GM19395 (cell line): ENCODE measurements at regions not wholly inside any gene's neighbourhood (a gene's known extent, or its start where the extent isn't known, plus 50 kb on each side); places are given as distances from the start of the nearest gene placed in this dataset.

ENCODE experiments used
- ATAC-seq: cut with Tn5 transposase; IDR thresholded peaks from one replicate; pipeline ENCODE4 v1.9.1; 2021; ENCODE audit warnings: mild to moderate bottlenecking, moderate library complexity; ENCODE audit not compliant: unreplicated experiment

- ATAC-seq: no peak
Observed at GRCh38 chr16:80024443-80024842, 423.9 kb upstream of the MAF start.

DNA sequence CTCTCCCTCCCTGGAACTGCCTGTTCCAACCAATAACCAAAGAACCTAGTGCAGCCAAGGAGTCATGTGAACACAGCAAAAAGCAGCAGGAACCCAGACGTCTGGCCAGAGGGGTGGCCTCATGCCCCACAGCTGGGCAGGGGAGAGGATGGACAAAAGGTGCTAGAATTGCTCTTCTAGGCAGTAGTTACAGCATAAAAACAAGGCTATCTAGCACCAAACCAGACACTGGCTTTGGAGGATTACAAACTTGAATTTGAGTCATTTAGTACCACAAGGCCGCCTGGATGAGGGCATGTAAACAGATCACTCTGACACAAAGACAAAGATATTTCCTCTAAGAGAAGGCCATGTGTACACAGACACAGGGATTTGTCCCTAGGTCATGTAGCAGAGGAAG lies 423.3 kb upstream of the MAF start:
- no peak for ATAC-seq

DNA sequence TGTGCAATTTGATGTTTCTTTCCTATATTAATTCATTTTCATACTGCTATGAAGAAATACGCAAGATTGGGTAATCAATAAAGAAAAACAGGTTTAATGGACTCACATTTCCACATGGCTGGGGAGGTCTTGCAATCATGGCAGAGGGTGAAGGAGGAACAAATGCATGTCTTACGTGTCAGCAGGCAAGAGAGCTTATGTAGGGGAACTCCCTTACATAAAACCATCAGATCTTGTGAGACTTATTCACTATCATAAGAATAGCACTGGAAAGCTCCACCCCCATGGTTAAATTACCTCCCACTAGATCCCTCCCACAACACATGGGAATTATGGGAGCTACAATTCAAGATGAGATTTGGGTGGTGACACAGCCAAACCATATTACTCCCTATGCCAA lies 418.9 kb upstream of the MAF start:
- ATAC-seq: no peak

- ATAC-seq: no peak
Observed at GRCh38 chr16:80018466-80018865, 417.9 kb upstream of the MAF start.

DNA sequence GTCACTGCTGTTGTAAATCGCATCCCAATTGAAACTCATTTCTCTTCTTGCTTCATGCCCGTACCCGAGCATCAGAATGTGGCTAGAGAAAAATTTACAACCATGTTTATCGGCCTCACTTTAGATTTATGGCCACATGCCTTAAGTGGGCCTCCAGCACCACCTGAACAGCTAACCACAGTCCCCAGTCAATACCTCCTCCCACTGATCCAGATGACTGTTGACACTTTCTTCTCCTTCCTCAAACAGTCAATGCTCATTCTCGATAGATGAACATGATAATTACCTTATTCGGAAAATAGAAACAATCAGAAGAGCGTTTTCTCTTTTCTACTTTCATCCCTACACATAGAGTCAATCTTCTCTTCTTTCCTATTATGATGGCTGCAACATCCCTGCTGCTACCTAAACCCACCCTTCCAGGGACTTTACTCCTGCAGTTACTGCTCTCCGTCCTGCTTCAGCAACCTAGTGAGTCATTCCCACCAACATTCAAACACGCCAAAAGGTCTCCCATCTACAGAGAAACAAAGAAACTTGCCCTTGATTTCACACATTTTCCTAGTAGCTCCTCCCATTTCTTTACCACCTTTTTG lies 416.3 kb upstream of the MAF start:
- no peak for ATAC-seq

DNA sequence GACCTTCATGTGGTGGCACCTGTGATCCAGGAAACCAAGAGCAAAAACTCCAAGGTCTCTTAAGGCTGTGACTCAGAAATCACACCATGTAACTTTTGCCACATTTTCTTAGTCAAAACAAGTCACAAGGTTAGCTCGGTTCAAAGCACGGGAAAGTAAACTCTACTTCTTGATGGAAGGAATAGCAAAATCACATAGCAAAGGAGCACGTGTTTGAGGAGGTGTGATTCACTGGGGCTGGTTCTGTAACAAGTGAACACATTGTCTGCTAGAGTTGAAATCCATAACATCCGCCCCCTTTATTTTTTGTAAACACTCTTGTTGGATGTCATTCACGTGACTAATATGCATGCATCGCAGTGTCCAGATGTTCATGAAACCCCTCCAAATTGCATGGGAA lies 415.0 kb upstream of the MAF start:
- no peak for ATAC-seq

DNA sequence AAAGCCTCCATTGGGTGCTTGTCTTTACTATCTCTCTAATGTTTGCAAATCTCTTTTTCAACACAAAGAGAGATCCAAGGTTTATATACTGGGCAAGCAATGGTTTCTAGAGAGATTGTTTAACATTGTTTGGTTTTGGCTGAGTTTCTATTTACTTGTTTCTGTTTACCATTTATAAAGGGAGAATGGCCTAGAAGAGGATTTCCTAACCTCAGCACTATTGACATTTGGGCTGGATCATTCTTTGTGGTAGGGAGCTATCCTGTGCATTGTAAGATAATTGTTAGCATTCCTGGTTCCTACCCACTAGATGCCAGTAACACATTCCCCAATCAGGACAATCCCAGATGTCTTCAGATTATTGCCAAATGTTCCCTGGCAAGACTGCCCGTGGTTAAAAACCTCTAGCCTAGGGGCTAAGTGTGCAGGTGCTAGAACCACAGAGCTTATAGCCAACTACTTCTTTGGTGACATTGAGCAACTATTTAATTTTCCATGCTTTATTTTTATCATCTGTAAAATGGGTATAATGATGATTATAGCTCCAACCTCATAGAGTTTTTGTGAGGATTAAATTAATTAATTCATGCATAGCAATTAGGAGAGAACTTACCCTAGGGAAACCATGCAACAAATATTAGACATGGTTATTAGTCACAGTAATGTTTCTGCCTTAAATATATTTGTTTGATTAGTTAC lies 413.9 kb upstream of the MAF start:
- ATAC-seq: no peak

DNA sequence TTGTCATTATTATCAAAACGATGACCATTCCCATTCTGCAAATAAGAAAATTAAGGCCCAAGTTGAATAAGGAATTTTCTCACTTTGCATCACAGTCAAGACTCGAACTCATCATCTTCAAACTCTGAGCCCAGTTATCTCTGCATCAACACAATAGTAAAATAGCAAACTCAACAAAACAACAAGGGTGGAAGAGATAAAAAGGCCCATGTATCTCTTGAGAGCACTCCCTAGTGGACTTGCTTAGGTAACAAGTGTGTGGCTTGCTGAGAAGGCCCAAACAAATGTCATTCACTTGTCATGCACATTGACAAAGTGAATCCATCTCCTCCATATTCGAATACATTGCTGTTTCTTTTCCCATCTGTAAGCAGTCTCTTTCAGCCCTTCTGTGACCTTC lies 412.0 kb upstream of the MAF start:
- ATAC-seq: no peak

DNA sequence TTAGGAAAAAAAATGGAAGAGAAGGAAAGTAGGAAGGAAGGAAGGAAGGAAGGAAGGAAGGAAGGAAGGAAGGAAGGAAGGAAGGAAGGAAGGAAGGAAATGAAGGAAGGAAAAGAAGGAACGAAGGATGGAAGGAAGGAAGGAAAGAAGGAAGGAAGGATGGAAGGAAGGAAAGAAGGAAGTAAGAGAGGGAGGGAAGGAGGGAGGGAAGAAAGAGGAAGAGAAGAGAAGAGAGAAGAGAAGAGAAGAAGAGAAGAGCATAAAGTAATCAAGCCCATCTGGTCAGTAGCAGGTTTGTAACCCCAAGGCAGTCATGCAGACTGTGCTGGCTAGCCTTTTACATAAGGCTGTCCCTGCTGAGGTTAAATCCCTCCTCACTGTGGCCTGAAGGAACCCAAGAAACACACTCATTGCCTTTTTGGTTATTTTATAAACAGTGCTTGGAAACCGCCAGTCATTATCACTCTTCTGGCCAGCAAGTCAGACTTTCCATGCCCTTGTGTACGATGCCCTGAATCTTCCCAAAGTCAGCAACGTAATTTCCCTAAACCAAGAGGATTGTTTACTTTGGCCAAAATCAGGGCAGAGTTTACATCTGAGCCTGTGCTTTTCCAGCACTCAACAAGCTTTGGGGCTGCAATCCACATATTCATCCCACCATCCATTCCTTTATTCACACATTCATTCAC lies 409.6 kb upstream of the MAF start:
- ATAC-seq: no peak

- ATAC-seq: no peak
Observed at GRCh38 chr16:80008857-80009256, 408.3 kb upstream of the MAF start.

DNA sequence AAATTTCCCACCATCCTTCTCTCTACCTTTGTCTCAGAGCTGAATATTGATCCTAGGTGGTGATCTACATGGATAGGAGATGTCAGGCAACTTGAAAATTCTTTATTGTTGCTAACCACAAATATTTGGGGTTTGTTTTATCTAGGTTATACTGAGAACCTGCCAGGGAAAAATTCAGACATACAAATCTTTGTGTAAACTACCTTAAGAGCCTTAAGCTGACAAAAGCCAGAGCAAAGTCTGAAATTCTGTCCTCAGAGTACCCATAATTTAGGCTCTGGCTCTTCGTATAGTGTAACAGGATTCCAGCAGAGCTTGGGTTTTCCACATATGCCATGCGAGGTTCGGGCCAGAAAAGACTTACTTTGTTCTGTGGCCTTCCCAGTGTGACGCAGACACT lies 406.7 kb upstream of the MAF start:
- no peak for ATAC-seq

DNA sequence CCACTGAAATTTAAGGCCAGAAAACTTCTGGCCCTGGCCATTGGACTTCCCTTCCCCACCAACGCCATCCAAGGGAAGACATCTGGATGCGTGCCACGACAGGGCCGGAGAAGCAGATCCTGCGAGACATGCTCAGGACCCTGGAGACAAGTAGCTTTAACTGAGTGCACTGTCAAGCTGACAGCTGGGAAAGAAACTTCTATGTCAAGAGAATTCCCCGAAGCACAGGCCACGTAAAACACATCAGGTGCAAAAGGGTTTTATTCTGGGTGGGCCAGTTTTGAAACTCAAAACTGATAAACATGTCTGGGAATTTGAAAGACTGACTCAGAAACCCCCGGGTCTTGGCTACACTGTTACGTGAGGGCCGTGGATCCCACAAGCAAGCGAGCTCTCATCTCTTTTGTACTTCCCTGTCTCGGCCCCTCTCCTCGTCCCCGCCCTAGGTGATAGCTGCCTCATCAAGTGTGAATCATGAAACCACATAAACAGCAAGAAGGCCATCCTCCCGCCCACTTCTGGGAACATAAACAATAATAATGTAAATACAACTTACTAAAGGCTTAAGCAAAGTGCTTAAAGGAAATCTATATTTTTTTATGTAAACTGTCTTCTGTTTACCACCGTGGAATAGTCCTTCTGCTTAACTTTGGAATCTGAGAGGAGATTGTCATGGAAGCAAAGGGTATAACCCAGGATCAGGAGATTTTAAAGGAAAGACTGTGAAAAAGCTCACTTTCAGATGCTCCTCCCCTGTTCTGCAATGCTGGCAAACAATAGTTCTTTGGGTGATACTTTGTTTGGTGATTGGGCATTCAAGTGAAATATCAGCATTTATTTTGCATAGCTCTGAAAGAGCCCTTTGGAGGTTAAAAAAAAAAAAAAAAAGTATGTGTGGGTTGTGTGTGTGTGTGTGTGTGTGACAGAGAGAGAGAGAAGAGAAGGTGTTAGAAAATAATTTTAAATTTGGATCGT lies 406.0 kb upstream of the MAF start:
- no peak for ATAC-seq

GRCh38 chr16:80004113-80004512 lies 403.6 kb upstream of the MAF start:
- no peak for ATAC-seq

DNA sequence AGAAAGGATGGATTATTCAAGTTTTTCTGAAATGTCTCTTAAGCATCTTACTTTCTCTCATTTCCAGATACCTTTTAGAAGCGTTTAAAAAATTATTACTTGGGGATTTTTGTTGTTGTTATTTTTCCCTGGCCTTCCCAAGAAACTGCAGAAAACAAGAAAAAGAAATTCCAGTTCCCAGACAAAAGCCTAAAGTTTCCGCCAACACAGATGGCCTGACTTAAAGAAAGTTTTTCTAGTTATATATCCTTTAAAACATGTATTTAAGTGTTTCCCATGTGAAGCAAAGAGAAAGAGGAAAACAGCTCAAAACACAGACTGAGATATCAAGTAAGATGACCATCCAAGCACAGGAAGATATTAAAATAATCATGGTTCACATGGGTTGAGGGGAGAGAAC lies 401.7 kb upstream of the MAF start:
- no peak for ATAC-seq

DNA sequence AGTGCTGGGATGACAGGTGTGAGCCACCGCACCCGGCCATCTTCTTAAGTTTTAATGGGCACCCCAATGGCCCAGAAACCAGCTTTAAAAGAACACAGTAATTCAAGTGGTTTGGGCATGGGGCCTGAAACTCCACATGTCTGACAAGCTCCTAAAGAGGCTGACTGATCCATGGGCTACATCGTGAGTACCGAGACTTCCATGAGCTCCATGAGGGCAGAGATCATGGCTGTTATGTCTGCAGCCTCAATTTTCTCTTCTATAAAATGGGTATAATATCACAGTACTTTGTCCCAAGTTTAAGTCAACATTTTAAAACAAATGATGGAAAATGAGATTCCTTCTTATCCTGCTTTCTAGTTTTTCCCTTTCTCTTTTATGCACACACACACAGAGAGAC lies 397.6 kb upstream of the MAF start:
- no peak for ATAC-seq

DNA sequence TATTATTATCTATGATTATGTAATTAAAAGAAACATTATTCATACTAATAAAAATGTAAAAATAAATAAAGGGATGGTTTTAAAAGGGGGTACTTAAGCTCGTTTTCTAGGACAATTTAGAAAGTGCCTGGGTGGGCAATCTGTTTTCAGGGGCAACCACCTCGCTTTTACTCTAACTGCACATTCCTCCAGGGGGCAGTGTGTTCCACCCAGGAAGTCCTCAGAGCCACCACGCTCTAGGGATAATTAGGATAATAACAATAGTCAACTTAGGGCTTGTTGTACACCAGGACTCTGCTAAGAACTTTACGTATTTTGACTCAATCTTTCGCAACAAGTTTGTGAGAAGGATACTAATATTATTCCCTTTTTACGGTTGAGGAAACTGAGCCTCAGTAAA lies 396.7 kb upstream of the MAF start:
- ATAC-seq: no peak

- ATAC-seq: no peak
Observed at GRCh38 chr16:79996321-79996720, 395.8 kb upstream of the MAF start.

DNA sequence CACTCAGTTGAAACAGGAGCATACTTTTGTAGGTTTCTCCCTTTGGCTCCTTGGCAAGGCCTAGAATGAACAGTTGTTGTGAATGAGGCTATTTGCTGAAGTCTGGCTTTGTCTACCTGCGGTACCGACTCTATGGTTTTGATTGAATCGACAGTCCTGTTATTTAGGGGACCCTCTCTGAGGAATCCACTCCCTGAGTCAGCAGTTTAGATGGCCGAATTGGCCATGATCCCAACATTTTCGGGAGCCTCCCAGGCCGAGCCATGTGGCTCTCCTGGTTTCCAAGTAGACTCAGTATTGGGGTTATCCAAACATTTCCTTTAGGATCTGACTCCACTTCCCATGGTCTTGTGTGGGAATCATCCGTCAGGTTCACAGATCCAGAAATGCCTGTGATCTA lies 394.8 kb upstream of the MAF start:
- no peak for ATAC-seq

- no peak for ATAC-seq
Observed at GRCh38 chr16:79994418-79994817, 393.9 kb upstream of the MAF start.

- ATAC-seq: no peak
Observed at GRCh38 chr16:79993629-79994209, 393.2 kb upstream of the MAF start.

GRCh38 chr16:79991969-79992368 lies 391.4 kb upstream of the MAF start:
- no peak for ATAC-seq
